ENCODE measurements at regions not wholly inside any gene's neighbourhood (a gene's known extent, or its start where the extent isn't known, plus 50 kb on each side); places are given as distances from the start of the nearest gene placed in this dataset.

GRCh38 chr3:117927825-117928224 is 1106.8 kb downstream of the IGSF11 start:
- no peak for DNase-seq

DNA sequence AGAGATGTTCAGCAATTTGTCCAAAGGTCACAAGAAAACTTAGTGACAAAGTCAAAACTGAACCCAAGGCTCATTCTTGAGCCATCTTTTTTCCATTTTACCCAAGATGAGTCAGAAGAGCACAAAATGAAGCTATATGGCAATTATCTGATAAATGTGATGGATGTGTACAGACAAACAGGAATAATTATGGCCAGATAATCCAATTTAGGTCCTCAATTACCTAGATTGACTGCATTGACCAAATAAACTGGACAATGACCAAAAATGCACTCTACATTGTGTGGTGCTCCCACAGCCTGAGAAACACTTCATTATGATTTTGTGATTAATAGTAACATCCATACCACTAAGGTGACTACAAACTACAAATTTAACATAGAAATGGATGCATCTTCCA is 1105.8 kb downstream of the IGSF11 start:
- DNase-seq, result no peak

GRCh38 chr3:117932441-117932840 is 1102.2 kb downstream of the IGSF11 start:
- DNase-seq, result no peak

- no peak for DNase-seq
Measured at GRCh38 chr3:117936159-117936558, 1098.5 kb downstream of the IGSF11 start.

DNA sequence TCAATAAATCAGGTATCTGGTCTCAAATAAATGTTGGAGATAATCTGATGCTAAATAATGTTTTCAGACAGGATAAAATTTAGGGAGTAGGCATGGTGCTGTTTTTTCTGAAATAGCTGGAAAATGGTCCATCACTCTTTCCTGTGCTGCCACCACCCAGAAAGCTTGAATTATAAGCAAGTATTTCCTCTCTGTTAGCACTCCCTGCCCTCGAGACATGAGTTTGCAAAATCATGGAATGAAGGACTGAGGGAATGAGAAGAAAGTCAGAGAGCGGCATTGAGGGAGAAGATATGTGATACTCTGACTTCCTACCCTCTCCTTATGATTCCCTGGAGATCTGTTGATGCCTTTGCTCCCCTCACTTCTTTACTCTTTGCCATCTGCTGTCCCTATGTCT is 1095.7 kb downstream of the IGSF11 start:
- no peak for DNase-seq

DNA sequence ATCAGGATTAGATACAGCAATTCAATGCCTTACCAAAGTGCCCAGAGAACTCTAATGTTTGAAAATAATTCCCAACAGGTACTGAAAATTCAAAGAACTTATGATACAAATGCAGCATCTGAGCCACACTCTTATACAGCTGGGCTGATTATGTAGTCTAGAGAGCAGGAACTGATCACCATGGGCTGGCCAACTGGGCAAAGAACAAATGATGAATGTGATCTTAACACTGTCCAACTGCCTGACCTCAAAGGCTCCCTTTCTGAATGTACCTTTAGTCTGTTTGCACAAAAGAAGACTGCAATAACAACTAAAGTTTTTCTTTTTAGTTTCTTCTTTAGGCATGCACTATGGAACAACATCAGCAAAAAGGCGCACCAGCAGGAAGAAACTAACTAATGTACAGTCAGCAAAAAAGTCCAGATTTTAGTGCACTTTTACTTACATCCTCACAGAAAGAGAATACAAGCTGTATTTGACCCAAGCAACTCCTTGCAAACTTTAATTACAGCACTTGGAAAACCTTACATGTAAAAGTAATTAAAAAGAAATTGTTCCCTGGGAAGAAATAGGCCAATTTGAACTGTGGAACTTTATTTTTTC is 1095.1 kb downstream of the IGSF11 start:
- no peak for DNase-seq

DNA sequence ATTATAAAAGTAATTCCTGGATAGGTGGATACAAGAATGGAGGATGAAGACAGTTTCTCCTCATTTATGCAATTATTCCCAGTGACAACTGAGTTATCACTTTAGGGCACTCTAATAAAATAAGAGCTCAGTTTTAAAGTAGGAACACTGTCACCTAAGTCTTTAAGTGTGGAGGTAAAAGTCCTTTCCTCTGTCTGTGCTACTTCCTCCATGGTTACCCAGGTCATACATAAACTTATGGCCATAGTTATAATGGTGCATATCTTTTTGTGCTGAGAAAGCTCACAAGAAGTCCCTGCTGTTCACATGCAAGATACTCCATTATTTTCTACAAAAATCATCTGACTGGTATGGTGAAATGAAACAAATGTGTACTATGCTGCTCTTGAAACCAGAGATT is 1093.6 kb downstream of the IGSF11 start:
- no peak for DNase-seq

DNA sequence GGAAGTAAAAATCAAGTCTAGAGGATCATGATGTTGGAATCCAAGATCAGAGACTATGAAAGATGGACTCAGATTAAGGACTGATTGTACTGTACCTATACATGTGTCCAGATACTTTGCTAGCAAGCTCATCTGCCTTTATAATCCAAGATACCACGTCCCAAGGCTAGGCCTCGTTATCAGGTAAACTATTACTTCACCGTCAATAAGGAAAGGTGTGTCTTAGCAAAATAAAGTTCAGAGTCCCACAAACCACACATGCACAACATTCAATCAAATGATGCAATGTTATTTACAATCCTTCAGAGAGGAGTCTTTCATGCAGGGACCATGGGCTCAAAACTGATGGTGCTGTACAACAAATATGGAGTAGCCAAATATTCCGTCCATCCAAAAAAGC is 1092.9 kb downstream of the IGSF11 start:
- DNase-seq, result no peak

- DNase-seq, result no peak
Measured at GRCh38 chr3:117954131-117954530, 1080.5 kb downstream of the IGSF11 start.

DNA sequence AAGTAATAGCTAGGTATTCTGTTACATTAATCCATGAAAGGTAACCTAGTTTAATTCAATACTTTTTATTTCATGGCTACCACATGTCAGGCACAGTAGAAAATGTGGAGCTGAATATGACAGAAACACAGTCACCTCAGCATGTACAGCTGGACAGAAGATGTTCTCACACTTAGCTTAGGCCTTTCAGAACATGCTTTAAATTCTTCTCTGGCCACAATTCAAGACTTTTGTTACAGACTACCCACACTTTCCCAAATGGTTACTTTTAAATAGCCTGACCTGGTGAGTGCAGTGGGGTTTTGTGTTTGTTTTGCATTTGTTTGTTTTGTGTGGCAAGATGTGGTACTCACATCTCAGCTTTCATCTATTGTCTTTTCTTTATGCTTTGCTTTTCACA is 1079.5 kb downstream of the IGSF11 start:
- DNase-seq, result no peak

- no peak for DNase-seq
Measured at GRCh38 chr3:117958027-117958426, 1076.6 kb downstream of the IGSF11 start.

- DNase-seq, result no peak
Measured at GRCh38 chr3:117962750-117963149, 1071.9 kb downstream of the IGSF11 start.

- DNase-seq, result no peak
Measured at GRCh38 chr3:117963858-117964257, 1070.8 kb downstream of the IGSF11 start.

GRCh38 chr3:117964814-117965213 is 1069.8 kb downstream of the IGSF11 start:
- no peak for DNase-seq

- DNase-seq, result no peak
Measured at GRCh38 chr3:117977504-117978228, 1057.0 kb downstream of the IGSF11 start.

- DNase-seq, result no peak
Measured at GRCh38 chr3:117979466-117979865, 1055.2 kb downstream of the IGSF11 start.

DNA sequence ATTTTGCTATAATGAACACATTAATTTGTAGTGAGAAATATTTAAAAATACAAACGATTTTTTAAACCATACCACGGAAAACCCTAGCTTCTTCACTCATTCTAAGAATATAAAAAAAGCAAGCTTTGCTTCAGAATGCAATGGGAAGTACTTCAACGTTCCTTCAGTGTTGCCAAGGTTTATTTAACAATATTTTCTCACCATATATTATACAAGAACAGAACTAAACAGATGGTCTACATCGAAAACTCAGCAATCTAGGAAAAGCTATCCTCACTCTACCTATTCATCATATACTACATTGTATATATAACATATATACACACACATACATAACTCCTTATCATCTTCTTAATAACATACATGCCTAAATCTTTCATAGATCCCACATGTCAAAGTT is 1047.4 kb downstream of the IGSF11 start:
- no peak for DNase-seq

DNA sequence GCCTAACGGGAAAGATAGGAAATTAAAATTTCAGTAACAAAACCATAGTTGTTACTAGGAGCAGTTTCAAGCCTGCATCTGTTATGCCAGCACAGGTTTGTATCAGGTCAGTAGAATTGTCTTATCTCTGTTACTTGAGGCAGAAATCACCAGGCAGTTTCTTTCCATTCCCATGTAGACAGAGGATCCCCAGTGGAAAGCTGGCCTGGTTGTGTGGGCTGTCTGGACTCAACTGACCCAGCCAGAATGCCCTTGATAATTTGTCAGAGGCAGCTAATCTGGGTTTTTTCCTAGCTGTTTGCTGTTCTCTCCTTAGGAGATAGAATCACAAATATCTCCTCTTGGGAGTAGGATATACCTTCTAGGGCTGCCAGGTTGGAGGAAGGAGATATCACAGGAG is 1044.7 kb downstream of the IGSF11 start:
- no peak for DNase-seq

DNA sequence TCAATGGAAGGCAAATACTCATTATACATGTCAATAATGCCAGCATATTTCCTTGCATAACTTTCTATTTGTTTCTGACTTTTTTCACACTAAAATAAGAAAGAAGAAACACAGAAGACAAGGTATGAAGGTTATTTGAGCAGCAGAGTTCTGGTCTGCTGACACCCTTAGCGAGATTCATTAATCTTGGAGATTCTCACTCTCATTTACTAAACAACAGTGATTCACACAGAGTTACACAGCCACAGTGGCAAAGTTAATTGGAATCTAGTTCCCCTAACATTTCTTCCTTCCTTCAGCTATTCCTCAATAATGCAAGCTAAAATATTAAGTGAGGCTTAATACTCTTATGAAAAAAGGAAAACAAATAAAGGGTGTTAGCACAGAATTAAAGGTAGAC is 1044.0 kb downstream of the IGSF11 start:
- no peak for DNase-seq

DNA sequence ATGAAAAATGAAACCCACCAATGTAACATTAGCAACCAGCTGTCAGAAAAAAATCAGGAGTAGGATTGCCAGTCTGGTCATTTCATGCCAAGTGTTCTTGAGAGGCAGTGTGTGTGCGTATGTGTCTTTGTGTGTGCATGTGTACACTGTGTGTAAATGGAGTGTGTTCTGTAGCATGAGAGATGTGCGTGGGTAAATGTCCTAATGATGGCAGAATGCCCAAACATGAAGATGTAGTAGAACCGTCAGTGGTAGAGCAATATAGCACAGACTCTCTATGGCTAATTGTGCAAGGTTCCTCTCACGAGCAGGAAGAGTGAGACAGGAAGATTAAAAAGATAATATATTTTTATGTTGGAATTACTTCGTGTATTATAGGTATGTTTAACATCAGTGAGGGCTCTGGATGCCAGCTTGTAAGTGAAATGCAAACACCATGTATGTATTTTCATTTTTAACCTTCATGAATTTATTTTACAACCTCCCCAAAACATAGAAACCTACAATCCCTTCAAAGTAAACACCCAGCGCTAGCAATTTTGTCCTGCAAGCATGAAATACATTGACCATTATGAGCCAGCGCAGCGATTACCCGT is 1038.7 kb downstream of the IGSF11 start:
- DNase-seq, result no peak

DNA sequence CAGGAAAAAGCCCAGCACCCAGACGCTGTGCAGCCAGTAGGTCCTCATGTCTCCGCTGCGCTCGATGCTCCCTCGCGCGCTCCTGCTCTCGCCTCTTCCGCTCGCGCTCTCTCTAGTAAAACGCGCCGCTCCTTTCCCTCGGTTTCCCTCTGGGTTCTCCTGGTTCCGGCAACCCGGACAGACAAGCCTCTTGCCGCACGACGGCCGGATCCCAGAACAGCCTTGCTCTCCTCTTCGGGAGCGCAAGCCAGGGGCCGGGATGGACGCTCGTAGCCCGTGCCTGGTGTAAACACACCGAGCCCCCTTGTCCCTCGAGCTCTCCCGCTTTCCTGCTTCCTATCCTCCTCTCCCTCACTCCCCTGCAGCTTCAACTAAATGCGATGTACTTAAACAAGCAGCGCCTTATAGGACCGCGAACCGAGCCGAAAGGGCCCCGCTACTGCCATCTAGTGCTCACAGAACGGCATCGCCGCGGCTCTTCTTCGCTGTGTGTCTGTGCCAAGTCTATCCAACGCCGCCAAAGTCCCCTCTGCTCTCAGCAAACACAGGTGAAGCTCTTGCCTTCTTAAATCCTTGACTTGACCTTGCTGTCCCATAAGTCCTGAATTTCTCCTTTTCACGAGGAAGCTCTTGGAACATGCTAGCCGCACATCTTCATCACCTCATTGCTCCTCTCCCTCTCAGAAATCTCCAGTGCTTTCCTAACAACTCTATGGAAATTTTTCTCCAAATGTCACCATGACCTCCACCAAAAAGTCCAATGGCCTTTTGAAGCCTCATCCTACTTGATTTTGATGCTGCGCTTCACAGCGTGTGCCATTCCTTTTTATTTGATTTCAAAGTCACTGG is 1037.2 kb downstream of the IGSF11 start:
- DNase-seq, result peak; percentile 17

DNA sequence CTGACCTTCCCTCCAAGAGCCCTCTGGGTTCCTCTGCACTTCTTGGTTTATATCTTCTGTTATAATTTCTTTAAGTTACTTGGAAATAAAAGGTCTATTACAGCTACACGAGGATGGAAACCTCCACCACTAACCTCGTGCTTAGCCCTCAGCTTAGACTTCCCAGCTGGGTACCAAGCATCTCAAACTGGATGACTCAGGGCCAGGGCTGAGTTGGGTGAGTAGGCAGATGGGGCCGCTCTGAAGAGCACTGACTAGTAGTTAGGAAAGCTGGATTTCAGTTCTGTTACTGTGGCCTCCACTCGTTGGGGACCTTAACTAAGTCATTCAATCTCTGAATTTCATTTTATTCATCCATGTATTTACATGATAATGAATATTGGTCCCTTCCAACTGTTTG is 1036.6 kb downstream of the IGSF11 start:
- no peak for DNase-seq

DNA sequence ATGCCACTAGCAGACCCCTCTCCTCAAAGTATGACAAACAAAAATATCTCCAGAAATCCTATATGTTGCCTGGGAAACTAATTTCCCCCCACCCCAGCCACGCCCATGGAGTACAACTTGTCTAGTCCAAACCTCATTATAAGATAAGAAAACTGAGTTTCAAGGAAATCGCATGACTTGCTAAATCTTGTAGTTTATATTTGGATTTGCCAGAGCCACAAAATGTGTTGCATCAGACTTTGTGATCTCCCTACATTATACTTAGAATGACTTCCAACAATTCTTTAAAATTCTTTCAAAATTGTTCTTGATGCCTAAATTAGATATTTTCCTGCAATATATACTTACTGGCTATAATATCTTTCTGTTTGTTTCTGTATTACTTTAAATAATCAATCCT is 1034.4 kb downstream of the IGSF11 start:
- DNase-seq, result no peak

DNA sequence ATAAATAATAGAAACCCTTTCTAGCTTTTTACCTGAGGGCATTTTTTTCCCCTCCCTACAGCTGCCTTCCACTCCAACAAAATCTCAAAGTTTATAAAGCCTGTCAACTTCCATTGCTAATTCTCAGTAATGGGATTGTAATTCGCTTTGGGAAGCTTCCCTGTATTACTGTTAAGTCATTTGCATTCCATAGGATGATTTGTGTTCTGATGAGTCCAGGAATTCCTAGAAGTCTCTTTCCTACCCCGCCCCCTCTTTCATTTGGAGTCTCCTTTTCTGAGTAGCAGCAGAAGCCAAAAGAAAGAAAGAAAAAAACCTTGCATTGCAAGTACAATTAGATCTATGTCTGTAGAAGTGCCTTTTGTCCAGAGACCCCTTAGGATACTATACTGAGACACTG is 1033.3 kb downstream of the IGSF11 start:
- no peak for DNase-seq

All from NCI-H526 treated with DMSO at 0.1 percent for 48 hours (cell line).